Nephron progenitor cell (in vitro differentiated cells): ENCODE measurements at regions not wholly inside any gene's neighbourhood (a gene's known extent, or its start where the extent isn't known, plus 50 kb on each side); places are given as distances from the start of the nearest gene placed in this dataset.

Source experiments
- DNase-seq: peaks from one replicate; pipeline ENCODE4 v3.0.0; 2021
- H3K27ac Mint-ChIP-seq: 2 replicates; pipeline ENCODE4 v1.8.0; 2021; ENCODE audit warnings: mild to moderate bottlenecking, moderate library complexity, mixed read lengths
- H3K27me3 Mint-ChIP-seq: 2 replicates; pipeline ENCODE4 v1.8.0; 2021; ENCODE audit warnings: mild to moderate bottlenecking, low read depth, mixed read lengths; ENCODE audit not compliant: poor library complexity
- H3K36me3 Mint-ChIP-seq: 2 replicates; pipeline ENCODE4 v1.8.0; 2021; ENCODE audit warnings: low read depth, mixed read lengths
- H3K4me1 Mint-ChIP-seq: 2 replicates; pipeline ENCODE4 v1.8.0; 2021; ENCODE audit warnings: mixed read lengths
- H3K4me3 Mint-ChIP-seq: 2 replicates; pipeline ENCODE4 v1.8.0; 2021; ENCODE audit warnings: mild to moderate bottlenecking, moderate library complexity, mixed read lengths
- H3K9me3 Mint-ChIP-seq: 2 replicates; pipeline ENCODE4 v1.8.0; 2021; ENCODE audit warnings: mild to moderate bottlenecking, moderate library complexity, mixed read lengths
- TF ChIP-seq, protein P1 (sequence below): fragments of 200-600 bp; sonication (generic); IDR thresholded peaks from 2 replicates; pipeline ENCODE4 v1.5.0; 2021; ENCODE audit warnings: antibody characterized with exemption

DNA sequence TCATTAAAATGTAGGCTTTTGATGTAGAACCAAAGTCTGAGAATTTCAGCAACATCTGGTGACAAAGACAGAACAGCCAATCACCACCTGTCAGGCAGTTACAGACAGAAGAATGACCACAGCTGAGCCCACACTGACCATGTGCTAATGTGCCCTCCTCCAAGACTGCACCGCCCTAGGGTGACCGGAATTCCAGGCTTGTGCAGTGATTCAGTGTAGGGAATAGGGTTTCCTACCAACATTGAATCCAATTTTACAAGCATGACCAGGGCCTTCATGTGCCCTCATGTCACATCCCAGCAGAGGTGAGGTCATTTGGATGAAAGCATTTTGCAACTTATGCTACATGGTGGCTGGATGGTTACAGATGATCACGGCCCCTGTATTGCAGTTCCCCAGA lies 412.5 kb downstream of the SOX2 start:
- Mint-ChIP-seq H3K9me3 (no peaks in the 10 kb centered on the region), H3K27ac (no peak overlapping the region), H3K4me3 (no peak overlapping the region), H3K27me3 (peaks cover 7% of the 10 kb centered on the region), H3K4me1 (peaks cover 7% of the 10 kb centered on the region), H3K36me3 (no peaks in the 10 kb centered on the region)
- TF ChIP-seq, protein P1, sequence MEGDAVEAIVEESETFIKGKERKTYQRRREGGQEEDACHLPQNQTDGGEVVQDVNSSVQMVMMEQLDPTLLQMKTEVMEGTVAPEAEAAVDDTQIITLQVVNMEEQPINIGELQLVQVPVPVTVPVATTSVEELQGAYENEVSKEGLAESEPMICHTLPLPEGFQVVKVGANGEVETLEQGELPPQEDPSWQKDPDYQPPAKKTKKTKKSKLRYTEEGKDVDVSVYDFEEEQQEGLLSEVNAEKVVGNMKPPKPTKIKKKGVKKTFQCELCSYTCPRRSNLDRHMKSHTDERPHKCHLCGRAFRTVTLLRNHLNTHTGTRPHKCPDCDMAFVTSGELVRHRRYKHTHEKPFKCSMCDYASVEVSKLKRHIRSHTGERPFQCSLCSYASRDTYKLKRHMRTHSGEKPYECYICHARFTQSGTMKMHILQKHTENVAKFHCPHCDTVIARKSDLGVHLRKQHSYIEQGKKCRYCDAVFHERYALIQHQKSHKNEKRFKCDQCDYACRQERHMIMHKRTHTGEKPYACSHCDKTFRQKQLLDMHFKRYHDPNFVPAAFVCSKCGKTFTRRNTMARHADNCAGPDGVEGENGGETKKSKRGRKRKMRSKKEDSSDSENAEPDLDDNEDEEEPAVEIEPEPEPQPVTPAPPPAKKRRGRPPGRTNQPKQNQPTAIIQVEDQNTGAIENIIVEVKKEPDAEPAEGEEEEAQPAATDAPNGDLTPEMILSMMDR, result no peak
- no peak for DNase-seq

DNA sequence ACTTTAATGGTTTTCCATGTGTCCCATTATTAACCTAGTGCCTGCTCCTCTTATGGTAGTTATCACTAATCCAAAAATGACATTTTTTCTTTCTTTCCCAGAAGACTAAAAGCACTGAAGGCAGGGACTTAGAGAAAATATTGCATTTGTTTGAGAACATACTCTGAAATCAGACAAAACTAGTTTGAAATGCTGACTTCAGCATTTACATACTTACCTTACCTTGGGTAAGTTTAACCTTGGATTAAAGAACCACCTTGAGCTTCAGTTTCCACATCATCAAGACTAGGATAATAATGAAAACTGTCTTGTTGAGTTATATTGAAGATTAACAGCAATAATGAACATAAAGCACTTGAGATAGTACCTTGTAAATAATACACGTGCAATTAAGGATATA lies 413.0 kb downstream of the SOX2 start:
- Mint-ChIP-seq H3K36me3 (no peaks in the 10 kb centered on the region), H3K4me3 (no peak overlapping the region), H3K27me3 (peaks cover 7% of the 10 kb centered on the region), H3K27ac (no peak overlapping the region), H3K9me3 (no peaks in the 10 kb centered on the region), H3K4me1 (peaks cover 11% of the 10 kb centered on the region)
- TF ChIP-seq, protein P1, result no peak
- no peak for DNase-seq

DNA sequence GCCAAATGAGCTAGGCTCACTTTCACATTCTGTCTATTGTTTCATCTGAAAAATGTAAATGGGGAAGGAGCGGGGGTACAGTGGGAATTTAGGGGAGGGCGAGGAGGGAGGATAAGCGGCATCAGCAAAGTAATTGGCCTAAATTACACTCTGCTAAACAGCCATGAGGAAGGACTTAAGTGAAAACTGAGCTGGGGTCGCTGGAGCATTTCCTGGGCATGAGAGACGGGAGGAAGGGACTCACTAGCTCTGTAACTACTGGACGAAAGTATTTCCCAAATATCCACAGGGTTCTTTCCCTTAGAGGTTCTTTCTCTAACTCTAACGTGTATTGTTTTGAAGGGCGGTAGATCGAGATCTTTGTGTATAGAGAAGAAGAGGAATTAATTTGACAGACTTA lies 418.0 kb downstream of the SOX2 start:
- peak; percentile 15 for DNase-seq
- peaks cover 7% of the 10 kb centered on the region for H3K27me3 Mint-ChIP-seq
- peak overlapping the region; percentile 20 for H3K27ac Mint-ChIP-seq
- peaks cover 38% of the 10 kb centered on the region for H3K4me1 Mint-ChIP-seq
- H3K9me3 Mint-ChIP-seq, result no peaks in the 10 kb centered on the region
- H3K4me3 Mint-ChIP-seq, result no peak overlapping the region
- TF ChIP-seq, protein P1, result no peak
- H3K36me3 Mint-ChIP-seq, result no peaks in the 10 kb centered on the region

DNA sequence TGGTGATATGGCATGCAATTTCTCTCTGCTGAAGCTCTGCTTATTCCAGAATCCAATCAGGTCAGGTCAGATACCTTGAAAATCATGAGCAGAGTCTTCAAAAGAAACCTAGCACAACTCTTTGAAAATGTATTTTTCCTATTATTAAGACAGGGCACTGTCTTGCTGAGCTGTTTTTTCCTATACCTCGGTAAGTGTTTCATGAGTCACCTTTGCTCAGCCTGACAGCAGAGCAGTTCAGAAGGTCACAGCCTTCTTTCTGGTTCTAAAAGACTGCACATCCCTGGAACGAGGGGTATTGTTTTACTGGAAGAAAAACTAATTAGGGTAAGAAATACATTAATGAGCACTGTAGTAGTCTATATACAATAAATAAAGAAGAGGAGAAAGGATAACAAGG lies 422.0 kb downstream of the SOX2 start:
- Mint-ChIP-seq H3K27me3 (peaks cover 3% of the 10 kb centered on the region), H3K27ac (no peak overlapping the region), H3K4me3 (no peak overlapping the region), H3K4me1 (peaks cover 61% of the 10 kb centered on the region), H3K9me3 (no peaks in the 10 kb centered on the region), H3K36me3 (no peaks in the 10 kb centered on the region)
- DNase-seq, result no peak
- TF ChIP-seq, protein P1, result no peak

DNA sequence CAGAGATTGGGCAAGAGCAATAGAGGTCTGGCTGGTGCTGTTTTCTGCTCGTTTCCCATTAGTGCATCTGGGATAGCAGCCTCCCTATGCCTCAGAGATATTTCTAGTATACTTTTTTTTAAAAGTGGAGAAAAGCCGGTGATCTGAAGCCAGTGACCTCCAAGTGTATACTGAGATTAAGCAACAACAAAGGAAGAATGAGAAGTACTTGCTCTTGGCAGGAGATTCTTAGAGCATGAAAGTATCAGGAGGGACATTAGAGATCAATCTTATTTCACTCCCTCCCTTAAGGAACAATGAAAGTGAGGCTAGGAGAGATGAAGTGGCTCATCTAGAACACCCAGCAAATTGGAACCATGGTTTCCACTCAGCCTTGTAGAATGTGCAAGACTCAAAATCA lies 423.3 kb downstream of the SOX2 start:
- Mint-ChIP-seq H3K27ac (no peak overlapping the region), H3K4me3 (no peak overlapping the region), H3K36me3 (no peaks in the 10 kb centered on the region), H3K9me3 (no peaks in the 10 kb centered on the region), H3K27me3 (peaks cover 3% of the 10 kb centered on the region), H3K4me1 (peaks cover 62% of the 10 kb centered on the region)
- TF ChIP-seq, protein P1, result no peak
- DNase-seq, result no peak

DNA sequence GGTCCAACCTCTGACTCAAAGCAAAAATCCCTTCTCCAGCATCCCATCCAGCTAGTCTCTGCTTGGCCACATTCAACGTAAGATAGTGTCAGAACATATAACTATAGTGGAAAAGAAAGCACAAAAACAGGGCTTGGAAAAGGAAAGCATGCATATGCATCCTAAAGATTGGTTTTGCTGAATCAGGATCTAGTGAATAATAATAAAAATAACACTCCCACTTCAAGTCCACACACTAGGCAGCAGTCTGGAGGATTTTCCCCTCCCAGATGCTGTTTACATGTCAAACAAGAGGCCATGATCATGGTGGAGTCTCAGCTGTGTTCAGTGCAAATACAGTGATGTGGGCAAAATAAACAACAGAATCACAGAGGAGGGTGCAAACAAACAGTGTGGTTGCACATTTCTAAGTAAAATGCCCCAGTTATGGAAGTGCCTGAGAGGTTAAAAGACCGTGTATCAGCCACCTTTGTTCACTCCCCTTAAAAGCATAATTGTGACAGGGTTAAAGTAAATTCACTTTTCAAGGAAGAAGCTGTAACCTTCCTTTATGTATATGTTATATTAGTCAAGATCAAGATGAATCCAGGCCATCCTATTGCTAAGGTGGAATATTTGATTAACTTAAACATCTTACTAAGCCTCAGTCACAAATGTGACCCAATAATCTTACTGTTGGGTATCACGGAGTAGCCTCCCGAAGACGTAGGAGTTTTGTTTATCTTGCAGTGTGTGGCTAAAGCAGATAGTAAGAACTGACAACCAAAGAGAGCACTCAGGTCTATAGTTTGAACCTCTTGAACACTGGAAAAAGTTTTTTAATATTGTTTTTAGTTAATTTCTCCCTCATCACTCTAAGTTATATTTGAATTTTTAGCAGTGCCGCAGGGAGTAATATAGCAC lies 424.5 kb downstream of the SOX2 start:
- Mint-ChIP-seq H3K4me3 (no peak overlapping the region), H3K27me3 (peaks cover 7% of the 10 kb centered on the region), H3K27ac (peak overlapping the region; percentile 12), H3K36me3 (no peaks in the 10 kb centered on the region), H3K4me1 (peaks cover 52% of the 10 kb centered on the region), H3K9me3 (no peaks in the 10 kb centered on the region)
- DNase-seq, result no peak
- TF ChIP-seq, protein P1, result no peak
